Activated B cell treated with CpG ODN at 0.5 μM for 24 hours (primary cell): ENCODE measurements at regions not wholly inside any gene's neighbourhood (a gene's known extent, or its start where the extent isn't known, plus 50 kb on each side); places are given as distances from the start of the nearest gene placed in this dataset.

Experiments
- ATAC-seq: fragments of 200-7000 bp; cut with Tn5 transposase; one replicate; pipeline ENCODE4 v1.10.0; 2021; ENCODE audit warnings: low read depth, mild to moderate bottlenecking, moderate library complexity
- CTCF ChIA-PET: fragments of 350-600 bp; sonication (Branson Sonifier 250); formaldehyde crosslinking; loops from one replicate; lab custom pipeline; 2021; ENCODE audit warnings: antibody characterized with exemption; lab: Charles Lee
- POLR2A ChIA-PET: fragments of 350-600 bp; sonication (Branson Sonifier 250); formaldehyde crosslinking; loops from one replicate; lab custom pipeline; 2021; ENCODE audit warnings: antibody characterized with exemption; lab: Charles Lee
- DNase-seq: peaks from one replicate; pipeline ENCODE4 v3.0.0; 2022
- H3K27ac Mint-ChIP-seq: one replicate; pipeline ENCODE4 v1.8.0; 2020; ENCODE audit warnings: mixed read lengths
- H3K27me3 Mint-ChIP-seq: one replicate; pipeline ENCODE4 v1.8.0; 2021; ENCODE audit warnings: mixed read lengths
- H3K36me3 Mint-ChIP-seq: one replicate; pipeline ENCODE4 v1.8.0; 2021; ENCODE audit warnings: low read depth, mixed read lengths
- H3K4me1 Mint-ChIP-seq: one replicate; pipeline ENCODE4 v1.8.0; 2021; ENCODE audit warnings: mixed read lengths
- H3K4me3 Mint-ChIP-seq: one replicate; pipeline ENCODE4 v1.8.0; 2020; ENCODE audit warnings: mild to moderate bottlenecking, mixed read lengths
- H3K9me3 Mint-ChIP-seq: one replicate; pipeline ENCODE4 v1.8.0; 2020; ENCODE audit warnings: mixed read lengths
- CTCF ChIP-seq: fragments of 200-600 bp; IDR thresholded peaks from one replicate; pipeline ENCODE4 v1.8.0; 2022; ENCODE audit warnings: antibody characterized with exemption, mild to moderate bottlenecking
- intact Hi-C: fragments of 100-400 bp; cut with micrococcal nuclease; formaldehyde crosslinking; loops from one replicate; pipeline ENCODE4 v1.15.1; 2024

- Mint-ChIP-seq H3K27me3 (peaks cover 2% of the 10 kb centered on the region), H3K4me3 (no peak overlapping the region), H3K9me3 (peaks cover 3% of the 10 kb centered on the region), H3K36me3 (no peaks in the 10 kb centered on the region), H3K27ac (no peak overlapping the region), H3K4me1 (no peaks in the 10 kb centered on the region)
- ATAC-seq (no peak), DNase-seq (no peak)
- ChIA-PET CTCF (no interaction called here), POLR2A (no interaction called here)
- no peak for TF ChIP-seq CTCF
- intact Hi-C loops: no loop called here
Observed at GRCh38 chr4:144817081-144817480, 171.1 kb downstream of the HHIP start.

- Mint-ChIP-seq H3K27me3 (peaks cover 2% of the 10 kb centered on the region), H3K4me1 (no peaks in the 10 kb centered on the region), H3K36me3 (no peaks in the 10 kb centered on the region), H3K27ac (no peak overlapping the region), H3K4me3 (no peak overlapping the region), H3K9me3 (peaks cover 3% of the 10 kb centered on the region)
- ChIA-PET POLR2A (no interaction called here), CTCF (no interaction called here)
- ATAC-seq (no peak), DNase-seq (no peak)
- TF ChIP-seq CTCF: no peak
- intact Hi-C loops: no loop called here
Observed at GRCh38 chr4:144818136-144818535, 172.2 kb downstream of the HHIP start.

- peaks cover 2% of the 10 kb centered on the region for H3K9me3 Mint-ChIP-seq
- no peak for DNase-seq
- TF ChIP-seq CTCF: no peak
Observed at GRCh38 chr4:144819591-144819990, 173.6 kb downstream of the HHIP start.

GRCh38 chr4:144820011-144820727 lies 174.2 kb downstream of the HHIP start:
- CTCF ChIA-PET: no interaction called here
- no peaks in the 10 kb centered on the region for H3K36me3 Mint-ChIP-seq
- no peak overlapping the region for H3K27ac Mint-ChIP-seq
- intact Hi-C loops: no loop called here
- DNase-seq: no peak
- H3K4me3 Mint-ChIP-seq: no peak overlapping the region
- peaks cover 1% of the 10 kb centered on the region for H3K9me3 Mint-ChIP-seq
- no peaks in the 10 kb centered on the region for H3K27me3 Mint-ChIP-seq
- H3K4me1 Mint-ChIP-seq: no peaks in the 10 kb centered on the region
- no peak for ATAC-seq
- POLR2A ChIA-PET: no interaction called here
- TF ChIP-seq CTCF: no peak

More at GRCh38 chr4:144819591-144819990, 173.6 kb downstream of the HHIP start:
- Mint-ChIP-seq H3K27me3 (peaks cover 2% of the 10 kb centered on the region), H3K4me3 (no peak overlapping the region), H3K4me1 (no peaks in the 10 kb centered on the region), H3K36me3 (no peaks in the 10 kb centered on the region), H3K27ac (no peak overlapping the region)
- intact Hi-C loops: no loop called here
- ATAC-seq: no peak
- CTCF ChIA-PET: no interaction called here
- POLR2A ChIA-PET: no interaction called here

GRCh38 chr4:144820728-144821085 lies 174.8 kb downstream of the HHIP start:
- H3K27ac Mint-ChIP-seq: no peak overlapping the region
- ChIA-PET POLR2A (no interaction called here), CTCF (no interaction called here)
- H3K36me3 Mint-ChIP-seq: no peaks in the 10 kb centered on the region
- TF ChIP-seq CTCF: no peak
- DNase-seq (no peak), ATAC-seq (no peak)
- H3K27me3 Mint-ChIP-seq: no peaks in the 10 kb centered on the region
- H3K4me1 Mint-ChIP-seq: no peaks in the 10 kb centered on the region
- H3K9me3 Mint-ChIP-seq: no peaks in the 10 kb centered on the region
- intact Hi-C loops: no loop called here
- H3K4me3 Mint-ChIP-seq: no peak overlapping the region
